ENCODE measurements at regions not wholly inside any gene's neighbourhood (a gene's known extent, or its start where the extent isn't known, plus 50 kb on each side); places are given as distances from the start of the nearest gene placed in this dataset.

- Histone ChIP-seq H3K36me3 (ENCODE audit: control insufficient read depth in 4 of 4, insufficient read depth in 4 of 4, low read length in 3 of 4) (no peaks in the 10 kb centered on the region), H3K4me1 (ENCODE audit: control extremely low read depth in 1 of 4, control insufficient read depth in 4 of 4, insufficient read depth in 4 of 4, low read length in 3 of 4) (no peaks in the 10 kb centered on the region), H3K27ac (ENCODE audit: insufficient read depth in 1 of 2, low read depth in 1 of 2, low read length in 2 of 2, poor library complexity in 1 of 2, severe bottlenecking in 2 of 2) (no peak overlapping the region), H3K4me3 (ENCODE audit: control insufficient read depth in 1 of 7, extremely low read depth in 1 of 7, insufficient read depth in 4 of 7, low read depth in 2 of 7, low read length in 6 of 7) (no peak overlapping the region), H3K9me3 (ENCODE audit: control extremely low read depth in 1 of 5, control insufficient read depth in 4 of 5, insufficient read depth in 2 of 5, low read depth in 1 of 5, low read length in 4 of 5) (no peaks in the 10 kb centered on the region), H3K27me3 (replicated peaks in 2 of 5; ENCODE audit: control insufficient read depth in 4 of 5, insufficient read depth in 5 of 5, low read length in 4 of 5) (no peaks in the 10 kb centered on the region)
- CTCF ChIA-PET, result no interaction called here
- no peak for DNase-seq
- no CpG with 5 or more reads among the region's 1 CpG for WGBS (ENCODE audit: insufficient coverage)
- POLR2A ChIA-PET, result no interaction called here
Observed at GRCh38 chr11:98115873-98116272, 904.9 kb upstream of the CNTN5 start.

GRCh38 chr11:98130117-98130625 is 890.6 kb upstream of the CNTN5 start:
- POLR2A ChIA-PET, result no interaction called here
- Histone ChIP-seq H3K36me3 (ENCODE audit: control insufficient read depth in 4 of 4, insufficient read depth in 4 of 4, low read length in 3 of 4) (no peaks in the 10 kb centered on the region), H3K27ac (ENCODE audit: insufficient read depth in 1 of 2, low read depth in 1 of 2, low read length in 2 of 2, poor library complexity in 1 of 2, severe bottlenecking in 2 of 2) (no peak overlapping the region), H3K4me3 (ENCODE audit: control insufficient read depth in 1 of 7, extremely low read depth in 1 of 7, insufficient read depth in 4 of 7, low read depth in 2 of 7, low read length in 6 of 7) (no peak overlapping the region), H3K4me1 (ENCODE audit: control extremely low read depth in 1 of 4, control insufficient read depth in 4 of 4, insufficient read depth in 4 of 4, low read length in 3 of 4) (no peaks in the 10 kb centered on the region), H3K9me3 (ENCODE audit: control extremely low read depth in 1 of 5, control insufficient read depth in 4 of 5, insufficient read depth in 2 of 5, low read depth in 1 of 5, low read length in 4 of 5) (peaks cover 0 to 3% (median 2%) of the 10 kb centered on the region in 5 experiments), H3K27me3 (replicated peaks in 2 of 5; ENCODE audit: control insufficient read depth in 4 of 5, insufficient read depth in 5 of 5, low read length in 4 of 5) (no peaks in the 10 kb centered on the region)
- DNase-seq, result no peak
- CTCF ChIA-PET, result no interaction called here

- POLR2A ChIA-PET, result no interaction called here
- no CpG with 5 or more reads among the region's 1 CpG for WGBS (ENCODE audit: insufficient coverage)
- CTCF ChIA-PET, result no interaction called here
- no peaks in the 10 kb centered on the region for H3K4me1 ChIP-seq (ENCODE audit: control extremely low read depth in 1 of 4, control insufficient read depth in 4 of 4, insufficient read depth in 4 of 4, low read length in 3 of 4)
- no peak for DNase-seq
- H3K4me3 ChIP-seq (ENCODE audit: control insufficient read depth in 1 of 7, extremely low read depth in 1 of 7, insufficient read depth in 4 of 7, low read depth in 2 of 7, low read length in 6 of 7), result no peak overlapping the region
- H3K27me3 ChIP-seq (replicated peaks in 2 of 5; ENCODE audit: control insufficient read depth in 4 of 5, insufficient read depth in 5 of 5, low read length in 4 of 5), result no peaks in the 10 kb centered on the region
- H3K9me3 ChIP-seq (ENCODE audit: control extremely low read depth in 1 of 5, control insufficient read depth in 4 of 5, insufficient read depth in 2 of 5, low read depth in 1 of 5, low read length in 4 of 5), result peaks cover 0 to 2% (median 0%) of the 10 kb centered on the region in 5 experiments
- no peaks in the 10 kb centered on the region for H3K36me3 ChIP-seq (ENCODE audit: control insufficient read depth in 4 of 4, insufficient read depth in 4 of 4, low read length in 3 of 4)
- no peak overlapping the region for H3K27ac ChIP-seq (ENCODE audit: insufficient read depth in 1 of 2, low read depth in 1 of 2, low read length in 2 of 2, poor library complexity in 1 of 2, severe bottlenecking in 2 of 2)
Observed at GRCh38 chr11:98136357-98136756, 884.4 kb upstream of the CNTN5 start.

- DNase-seq, result no peak
- WGBS (ENCODE audit: insufficient coverage), result no CpG with 5 or more reads among the region's 3 CpGs
- POLR2A ChIA-PET, result no interaction called here
Observed at GRCh38 chr11:98137437-98137836, 883.3 kb upstream of the CNTN5 start.

GRCh38 chr11:98143661-98144060 is 877.1 kb upstream of the CNTN5 start:
- Histone ChIP-seq H3K4me1 (ENCODE audit: control extremely low read depth in 1 of 4, control insufficient read depth in 4 of 4, insufficient read depth in 4 of 4, low read length in 3 of 4) (no peaks in the 10 kb centered on the region), H3K27me3 (replicated peaks in 2 of 5; ENCODE audit: control insufficient read depth in 4 of 5, insufficient read depth in 5 of 5, low read length in 4 of 5) (no peaks in the 10 kb centered on the region), H3K36me3 (ENCODE audit: control insufficient read depth in 4 of 4, insufficient read depth in 4 of 4, low read length in 3 of 4) (no peaks in the 10 kb centered on the region), H3K4me3 (ENCODE audit: control insufficient read depth in 1 of 7, extremely low read depth in 1 of 7, insufficient read depth in 4 of 7, low read depth in 2 of 7, low read length in 6 of 7) (no peak overlapping the region), H3K9me3 (ENCODE audit: control extremely low read depth in 1 of 5, control insufficient read depth in 4 of 5, insufficient read depth in 2 of 5, low read depth in 1 of 5, low read length in 4 of 5) (peaks cover 0 to 6% (median 0%) of the 10 kb centered on the region in 5 experiments), H3K27ac (ENCODE audit: insufficient read depth in 1 of 2, low read depth in 1 of 2, low read length in 2 of 2, poor library complexity in 1 of 2, severe bottlenecking in 2 of 2) (no peak overlapping the region)
- ChIA-PET CTCF (no interaction called here), POLR2A (no interaction called here)
- no peak for DNase-seq

More at GRCh38 chr11:98137437-98137836, 883.3 kb upstream of the CNTN5 start:
- Histone ChIP-seq H3K27ac (ENCODE audit: insufficient read depth in 1 of 2, low read depth in 1 of 2, low read length in 2 of 2, poor library complexity in 1 of 2, severe bottlenecking in 2 of 2) (no peak overlapping the region), H3K4me3 (ENCODE audit: control insufficient read depth in 1 of 7, extremely low read depth in 1 of 7, insufficient read depth in 4 of 7, low read depth in 2 of 7, low read length in 6 of 7) (no peak overlapping the region), H3K36me3 (ENCODE audit: control insufficient read depth in 4 of 4, insufficient read depth in 4 of 4, low read length in 3 of 4) (no peaks in the 10 kb centered on the region), H3K9me3 (ENCODE audit: control extremely low read depth in 1 of 5, control insufficient read depth in 4 of 5, insufficient read depth in 2 of 5, low read depth in 1 of 5, low read length in 4 of 5) (no peaks in the 10 kb centered on the region), H3K27me3 (replicated peaks in 2 of 5; ENCODE audit: control insufficient read depth in 4 of 5, insufficient read depth in 5 of 5, low read length in 4 of 5) (no peaks in the 10 kb centered on the region), H3K4me1 (ENCODE audit: control extremely low read depth in 1 of 4, control insufficient read depth in 4 of 4, insufficient read depth in 4 of 4, low read length in 3 of 4) (no peaks in the 10 kb centered on the region)
- CTCF ChIA-PET, result interaction anchor here (0.6 kb wide), 1 partner anchor 22 kb away, joined by 4 read pairs; no protein-coding TSS in a partner anchor

- H3K27me3 ChIP-seq (replicated peaks in 2 of 5; ENCODE audit: control insufficient read depth in 4 of 5, insufficient read depth in 5 of 5, low read length in 4 of 5), result no peaks in the 10 kb centered on the region
- DNase-seq, result no peak
- peaks cover 0 to 5% (median 1%) of the 10 kb centered on the region in 5 experiments for H3K9me3 ChIP-seq (ENCODE audit: control extremely low read depth in 1 of 5, control insufficient read depth in 4 of 5, insufficient read depth in 2 of 5, low read depth in 1 of 5, low read length in 4 of 5)
- H3K4me3 ChIP-seq (ENCODE audit: control insufficient read depth in 1 of 7, extremely low read depth in 1 of 7, insufficient read depth in 4 of 7, low read depth in 2 of 7, low read length in 6 of 7), result no peak overlapping the region
- no peak overlapping the region for H3K27ac ChIP-seq (ENCODE audit: insufficient read depth in 1 of 2, low read depth in 1 of 2, low read length in 2 of 2, poor library complexity in 1 of 2, severe bottlenecking in 2 of 2)
- POLR2A ChIA-PET, result no interaction called here
- H3K4me1 ChIP-seq (ENCODE audit: control extremely low read depth in 1 of 4, control insufficient read depth in 4 of 4, insufficient read depth in 4 of 4, low read length in 3 of 4), result peaks cover 0 to 4% (median 0%) of the 10 kb centered on the region in 4 experiments
- CTCF ChIA-PET, result no interaction called here
- 97% methylated on average over 2 of the region's 2 CpGs for WGBS (ENCODE audit: insufficient coverage)
- no peaks in the 10 kb centered on the region for H3K36me3 ChIP-seq (ENCODE audit: control insufficient read depth in 4 of 4, insufficient read depth in 4 of 4, low read length in 3 of 4)
Observed at GRCh38 chr11:98153752-98154151, 867.0 kb upstream of the CNTN5 start.

GRCh38 chr11:98155696-98156095 is 865.1 kb upstream of the CNTN5 start:
- ChIA-PET CTCF (no interaction called here), POLR2A (no interaction called here)
- no peak for DNase-seq
- WGBS (ENCODE audit: insufficient coverage), result 95% methylated on average over 3 of the region's 3 CpGs
- Histone ChIP-seq H3K27ac (ENCODE audit: insufficient read depth in 1 of 2, low read depth in 1 of 2, low read length in 2 of 2, poor library complexity in 1 of 2, severe bottlenecking in 2 of 2) (no peak overlapping the region), H3K4me3 (ENCODE audit: control insufficient read depth in 1 of 7, extremely low read depth in 1 of 7, insufficient read depth in 4 of 7, low read depth in 2 of 7, low read length in 6 of 7) (no peak overlapping the region), H3K4me1 (ENCODE audit: control extremely low read depth in 1 of 4, control insufficient read depth in 4 of 4, insufficient read depth in 4 of 4, low read length in 3 of 4) (peaks cover 0 to 4% (median 0%) of the 10 kb centered on the region in 4 experiments), H3K27me3 (replicated peaks in 2 of 5; ENCODE audit: control insufficient read depth in 4 of 5, insufficient read depth in 5 of 5, low read length in 4 of 5) (no peaks in the 10 kb centered on the region), H3K36me3 (ENCODE audit: control insufficient read depth in 4 of 4, insufficient read depth in 4 of 4, low read length in 3 of 4) (no peaks in the 10 kb centered on the region), H3K9me3 (ENCODE audit: control extremely low read depth in 1 of 5, control insufficient read depth in 4 of 5, insufficient read depth in 2 of 5, low read depth in 1 of 5, low read length in 4 of 5) (peaks cover 0 to 8% (median 1%) of the 10 kb centered on the region in 5 experiments)

Measured in common myeloid progenitor, CD34-positive (primary cell).